Smooth muscle cell (in vitro differentiated cells): ENCODE measurements at regions not wholly inside any gene's neighbourhood (a gene's known extent, or its start where the extent isn't known, plus 50 kb on each side); places are given as distances from the start of the nearest gene placed in this dataset.

Experiments used
- DNase-seq: peaks from one replicate; lab custom pipeline; 2025; ENCODE audit not compliant: unreplicated experiment; lab: John Stamatoyannopoulos, UW
- H2AFZ ChIP-seq: fragments of 200-600 bp; sonication (generic); 2 replicates; pipeline ENCODE4 v1.6.0; 2016; ENCODE audit warnings: antibody characterized with exemption, low read depth, mild to moderate bottlenecking
- H3F3A ChIP-seq: fragments of 200-600 bp; sonication (generic); 2 replicates; pipeline ENCODE4 v1.6.0; 2017; ENCODE audit warnings: antibody characterized with exemption, low read depth
- H3K27ac ChIP-seq: fragments of 200-600 bp; sonication (generic); 2 replicates; pipeline ENCODE4 v1.5.1; 2016; ENCODE audit warnings: low read depth, mild to moderate bottlenecking
- H3K27me3 ChIP-seq: fragments of 200-600 bp; sonication (generic); 2 replicates; pipeline ENCODE4 v1.6.1; 2016; ENCODE audit warnings: low read depth, mild to moderate bottlenecking
- H3K36me3 ChIP-seq: fragments of 200-600 bp; sonication (generic); 2 replicates; pipeline ENCODE4 v1.5.1; 2016; ENCODE audit warnings: low read depth
- H3K4me1 ChIP-seq: fragments of 200-600 bp; sonication (generic); 2 replicates; pipeline ENCODE4 v1.5.1; 2016; ENCODE audit warnings: low read depth
- H3K4me2 ChIP-seq: fragments of 200-600 bp; sonication (generic); 2 replicates; pipeline ENCODE4 v1.6.0; 2016; ENCODE audit warnings: mild to moderate bottlenecking
- H3K4me3 ChIP-seq: fragments of 200-600 bp; sonication (generic); 2 replicates; pipeline ENCODE4 v1.5.1; 2016; ENCODE audit warnings: mild to moderate bottlenecking
- H3K79me2 ChIP-seq: fragments of 200-600 bp; sonication (generic); 2 replicates; pipeline ENCODE4 v1.6.0; 2016; ENCODE audit warnings: low read depth, mild to moderate bottlenecking
- H3K9ac ChIP-seq: fragments of 200-600 bp; sonication (generic); 2 replicates; pipeline ENCODE4 v1.6.0; 2016; ENCODE audit warnings: low read depth
- H3K9me3 ChIP-seq: fragments of 200-600 bp; sonication (generic); replicated peaks from 2 replicates; pipeline ENCODE4 v1.5.1; 2016; ENCODE audit warnings: low read depth
- H4K20me1 ChIP-seq: fragments of 200-600 bp; sonication (generic); 2 replicates; pipeline ENCODE4 v1.6.0; 2016; ENCODE audit warnings: low read depth
- CTCF ChIP-seq: fragments of 200-600 bp; sonication (generic); IDR thresholded peaks from 2 replicates; pipeline ENCODE4 v1.5.1; 2017; ENCODE audit warnings: borderline replicate concordance, mild to moderate bottlenecking, antibody characterized with exemption; ENCODE audit not compliant: insufficient read depth, poor library complexity, severe bottlenecking
- WGBS: methylation state at CpG from one replicate; pipeline ENCODE4 v1.1.7; 2016; ENCODE audit warnings: low lambda C conversion rate; 5-methylcytosine and 5-hydroxymethylcytosine counted together

GRCh38 chr11:20250644-20251247, 90.5 kb upstream of the DBX1 start:
- Histone ChIP-seq H3K4me3 (no peak overlapping the region), H3K27ac (no peak overlapping the region), H3K9ac (no peak overlapping the region), H3K4me1 (peaks cover 53% of the 10 kb centered on the region), H3K9me3 (no peaks in the 10 kb centered on the region), H2AFZ (no peak overlapping the region), H3K79me2 (no peaks in the 10 kb centered on the region), H4K20me1 (no peaks in the 10 kb centered on the region), H3K4me2 (no peak overlapping the region), H3K36me3 (no peaks in the 10 kb centered on the region), H3F3A (no peaks in the 10 kb centered on the region), H3K27me3 (peaks cover 61% of the 10 kb centered on the region)
- TF ChIP-seq CTCF = no peak
- DNase-seq = no peak
- WGBS = 85% methylated on average over 3 of the region's 3 CpGs

GRCh38 chr11:20249796-20250195, 89.5 kb upstream of the DBX1 start:
- Histone ChIP-seq H3K9ac (no peak overlapping the region), H3K27ac (no peak overlapping the region), H3K4me1 (peaks cover 53% of the 10 kb centered on the region), H3F3A (no peaks in the 10 kb centered on the region), H3K9me3 (no peaks in the 10 kb centered on the region), H3K4me2 (no peak overlapping the region), H4K20me1 (no peaks in the 10 kb centered on the region), H3K36me3 (no peaks in the 10 kb centered on the region), H3K27me3 (peaks cover 52% of the 10 kb centered on the region), H3K79me2 (no peaks in the 10 kb centered on the region), H2AFZ (no peak overlapping the region), H3K4me3 (no peak overlapping the region)
- no peak for DNase-seq
- no peak for TF ChIP-seq CTCF
- WGBS = 84% methylated on average over 3 of the region's 3 CpGs

GRCh38 chr11:20249378-20249777, 89.1 kb upstream of the DBX1 start:
- H3K9me3 ChIP-seq = no peaks in the 10 kb centered on the region
- peaks cover 48% of the 10 kb centered on the region for H3K27me3 ChIP-seq
- no peak for DNase-seq
- no peak overlapping the region for H3K9ac ChIP-seq
- H3K79me2 ChIP-seq = no peaks in the 10 kb centered on the region
- no peaks in the 10 kb centered on the region for H4K20me1 ChIP-seq
- peaks cover 53% of the 10 kb centered on the region for H3K4me1 ChIP-seq
- no peak overlapping the region for H3K4me2 ChIP-seq
- H3K27ac ChIP-seq = no peak overlapping the region
- no peak overlapping the region for H3K4me3 ChIP-seq
- no peak for TF ChIP-seq CTCF
- WGBS = 47% methylated on average over 5 of the region's 5 CpGs
- H3F3A ChIP-seq = no peaks in the 10 kb centered on the region
- H3K36me3 ChIP-seq = no peaks in the 10 kb centered on the region
- H2AFZ ChIP-seq = no peak overlapping the region

GRCh38 chr11:20248871-20249270, 88.6 kb upstream of the DBX1 start:
- Histone ChIP-seq H3F3A (no peaks in the 10 kb centered on the region), H3K4me1 (peaks cover 53% of the 10 kb centered on the region), H3K9me3 (no peaks in the 10 kb centered on the region), H4K20me1 (no peaks in the 10 kb centered on the region), H2AFZ (no peak overlapping the region), H3K9ac (no peak overlapping the region), H3K4me3 (no peak overlapping the region), H3K36me3 (no peaks in the 10 kb centered on the region), H3K79me2 (no peaks in the 10 kb centered on the region), H3K4me2 (no peak overlapping the region), H3K27me3 (peaks cover 43% of the 10 kb centered on the region), H3K27ac (no peak overlapping the region)
- no peak for TF ChIP-seq CTCF
- WGBS = 83% methylated on average over 2 of the region's 2 CpGs
- no peak for DNase-seq
